HepG2 (cell line): ENCODE measurements at regions not wholly inside any gene's neighbourhood (a gene's known extent, or its start where the extent isn't known, plus 50 kb on each side); places are given as distances from the start of the nearest gene placed in this dataset.

Source experiments
- CBX2 ChIP-seq, 2 experiments: fragments of 200-600 bp in 1 of 2; sonication (generic); formaldehyde crosslinking in 1 of 2; IDR thresholded peaks; 2 replicates each; pipeline versions ENCODE4 v1.7.0 to v1.8.1; 2018 to 2022; ENCODE audit warnings: low read depth in 2 of 2, low read length in 1 of 2, mild to moderate bottlenecking in 1 of 2, missing genetic modification reagents in 1 of 2
- GABPA ChIP-seq, 2 experiments: IDR thresholded peaks; 2 replicates each; pipeline ENCODE4 v1.6.1; 2011 to 2016; ENCODE audit warnings: low read depth in 2 of 2, low read length in 1 of 2, missing biosample characterization in 1 of 2, missing genetic modification characterization in 1 of 2
- GATAD1 ChIP-seq: IDR thresholded peaks from 2 replicates; pipeline ENCODE4 v1.6.1; 2016; ENCODE audit warnings: missing genetic modification reagents, missing compliant biosample characterization
- HDAC1 ChIP-seq: sonication (generic); formaldehyde crosslinking; IDR thresholded peaks from 2 replicates; pipeline ENCODE4 v1.5.1; 2020; ENCODE audit warnings: mild to moderate bottlenecking, missing genetic modification reagents
- HMG20B ChIP-seq: conservative IDR thresholded peaks from 2 replicates; pipeline ENCODE4 v1.6.1; 2016; ENCODE audit warnings: missing genetic modification reagents, missing compliant biosample characterization
- HNF4G ChIP-seq, 2 experiments: sonication (generic) in 1 of 2; formaldehyde crosslinking in 1 of 2; IDR thresholded peaks; 2 replicates each; pipeline versions ENCODE4 v1.4.0 to v1.6.1; 2011 to 2020; ENCODE audit warnings: borderline replicate concordance in 2 of 2, low read depth in 2 of 2, mild to moderate bottlenecking in 2 of 2, low read length in 1 of 2, missing genetic modification reagents in 1 of 2, moderate library complexity in 1 of 2
- HOXD1 ChIP-seq: sonication (generic); formaldehyde crosslinking; IDR thresholded peaks from 2 replicates; pipeline ENCODE4 v1.5.0; 2020; ENCODE audit warnings: missing genetic modification reagents
- IKZF4 ChIP-seq: sonication (generic); formaldehyde crosslinking; IDR thresholded peaks from 2 replicates; pipeline ENCODE4 v1.5.1; 2020; ENCODE audit warnings: borderline replicate concordance, mild to moderate bottlenecking, low read depth, missing genetic modification reagents; ENCODE audit errors: not compliant biosample characterization
- JDP2 ChIP-seq: sonication (generic); formaldehyde crosslinking; IDR thresholded peaks from 2 replicates; pipeline ENCODE4 v1.8.1; 2022; ENCODE audit warnings: missing genetic modification reagents, borderline replicate concordance
- KDM3A ChIP-seq: IDR thresholded peaks from 2 replicates; pipeline ENCODE4 v1.6.1; 2018; ENCODE audit warnings: low read depth, missing compliant biosample characterization
- NCOA2 ChIP-seq: sonication (generic); formaldehyde crosslinking; IDR thresholded peaks from 2 replicates; pipeline ENCODE4 v1.8.0; 2022; ENCODE audit warnings: inconsistent platforms
- NR1H2 ChIP-seq: sonication (generic); formaldehyde crosslinking; IDR thresholded peaks from 2 replicates; pipeline ENCODE4 v1.8.1; 2022; ENCODE audit warnings: low read depth, missing genetic modification reagents, borderline replicate concordance
- PAXIP1 ChIP-seq: sonication (generic); formaldehyde crosslinking; conservative IDR thresholded peaks from 2 replicates; pipeline ENCODE4 v1.4.0; 2020; ENCODE audit warnings: mild to moderate bottlenecking, missing genetic modification reagents, moderate library complexity
- PBX3 ChIP-seq: sonication (generic); formaldehyde crosslinking; IDR thresholded peaks from 2 replicates; pipeline ENCODE4 v1.8.1; 2023; ENCODE audit warnings: missing genetic modification reagents, inconsistent platforms, borderline replicate concordance
- RAD21 ChIP-seq: fragments of 450-650 bp; formaldehyde crosslinking; IDR thresholded peaks from 2 replicates; pipeline ENCODE4 v1.5.0; 2020; ENCODE audit warnings: mild to moderate bottlenecking
- TP53 ChIP-seq: sonication (generic); formaldehyde crosslinking; conservative IDR thresholded peaks from 2 replicates; pipeline ENCODE4 v1.4.0; 2020; ENCODE audit warnings: missing genetic modification reagents
- ZBTB7B ChIP-seq: sonication (generic); formaldehyde crosslinking; IDR thresholded peaks from 2 replicates; pipeline ENCODE4 v1.4.0; 2020; ENCODE audit warnings: missing genetic modification reagents
- ZMAT5 ChIP-seq: sonication (generic); formaldehyde crosslinking; IDR thresholded peaks from 2 replicates; pipeline ENCODE4 v1.5.0; 2020; ENCODE audit warnings: mild to moderate bottlenecking, low read depth, missing genetic modification reagents, borderline replicate concordance
- ZMYM3 ChIP-seq: sonication (generic); formaldehyde crosslinking; IDR thresholded peaks from 2 replicates; pipeline ENCODE4 v1.5.1; 2020; ENCODE audit warnings: mild to moderate bottlenecking, missing genetic modification reagents
- ZNF205 ChIP-seq: IDR thresholded peaks from 2 replicates; pipeline ENCODE4 v1.6.1; 2018; ENCODE audit warnings: missing biosample characterization, missing genetic modification reagents
- ZNF260 ChIP-seq: sonication (generic); formaldehyde crosslinking; IDR thresholded peaks from 2 replicates; pipeline ENCODE4 v1.4.0; 2020; ENCODE audit warnings: missing genetic modification reagents, low read depth, mild to moderate bottlenecking, borderline replicate concordance
- ZNF264 ChIP-seq: sonication (generic); formaldehyde crosslinking; IDR thresholded peaks from 2 replicates; pipeline ENCODE4 v1.4.0; 2020; ENCODE audit warnings: missing genetic modification reagents
- ZNF317 ChIP-seq: sonication (generic); formaldehyde crosslinking; IDR thresholded peaks from 2 replicates; pipeline ENCODE4 v1.5.0; 2020; ENCODE audit warnings: mild to moderate bottlenecking, missing genetic modification reagents
- ZNF431 ChIP-seq: sonication (generic); formaldehyde crosslinking; IDR thresholded peaks from 2 replicates; pipeline ENCODE4 v1.9.0; 2022; ENCODE audit warnings: missing genetic modification reagents, low read depth, mild to moderate bottlenecking, borderline replicate concordance
- ZNF547 ChIP-seq: sonication (generic); formaldehyde crosslinking; IDR thresholded peaks from 2 replicates; pipeline ENCODE4 v1.5.1; 2020; ENCODE audit warnings: mild to moderate bottlenecking, missing genetic modification reagents
- ZSCAN12 ChIP-seq: sonication (generic); formaldehyde crosslinking; IDR thresholded peaks from 2 replicates; pipeline ENCODE4 v1.9.0; 2021; ENCODE audit warnings: mild to moderate bottlenecking, missing genetic modification reagents
- ZSCAN29 ChIP-seq: sonication (generic); formaldehyde crosslinking; conservative IDR thresholded peaks from 2 replicates; pipeline ENCODE4 v1.4.0; 2020; ENCODE audit warnings: mild to moderate bottlenecking, missing genetic modification reagents

- TF ChIP-seq HDAC1 (CRISPR knock-in tag) (peak; percentile 79), IKZF4 (CRISPR knock-in tag) (no peak), ZBTB7B (CRISPR knock-in tag) (peak; percentile 78; the same call in 1 of the 2 replicates), ZNF260 (no peak), NR1H2 (CRISPR knock-in tag) (no peak), NCOA2 (CRISPR knock-in tag) (peak; percentile 85), ZNF264 (CRISPR knock-in tag) (peak; percentile 51; the same call in 1 of the 2 replicates), HNF4G (IDR thresholded peaks at IDR 0.05; ENCODE audit: borderline replicate concordance, low read depth, low read length) (0 out of 2 replicates have a peak, but pooled peaks have one; percentile 40), HNF4G (CRISPR knock-in tag; IDR thresholded peaks at IDR 0.05; ENCODE audit: borderline replicate concordance, low read depth) (no peak), ZNF547 (CRISPR knock-in tag) (no peak), PAXIP1 (CRISPR knock-in tag) (peak; percentile 84), ZMAT5 (CRISPR knock-in tag) (no peak), CBX2 (IDR thresholded peaks at IDR 0.05; ENCODE audit: low read depth, low read length) (no peak), CBX2 (CRISPR knock-in tag; IDR thresholded peaks at IDR 0.05; ENCODE audit: low read depth) (no peak), KDM3A (no peak; the same call in 1 of the 2 replicates), ZMYM3 (CRISPR knock-in tag) (peak; percentile 78), ZNF317 (0 out of 2 replicates have a peak, but pooled peaks have one; percentile 22), ZNF431 (CRISPR knock-in tag) (no peak), TP53 (CRISPR knock-in tag) (no peak), GATAD1 (CRISPR knock-in tag) (peak; percentile 72), RAD21 (0 out of 2 replicates have a peak, but pooled peaks have one; percentile 12), ZSCAN12 (CRISPR knock-in tag) (no peak), JDP2 (CRISPR knock-in tag) (no peak), PBX3 (CRISPR knock-in tag) (no peak), HOXD1 (no peak), ZNF205 (CRISPR knock-in tag) (no peak), GABPA (IDR thresholded peaks at IDR 0.05; ENCODE audit: low read depth, low read length) (no peak), GABPA (CRISPR knock-in tag; IDR thresholded peaks at IDR 0.05; ENCODE audit: low read depth) (peak; percentile 37; the same call in 1 of the 2 replicates), HMG20B (CRISPR knock-in tag) (peak; percentile 87), ZSCAN29 (no peak)
Observed at GRCh38 chr4:123479944-123480343, 83.3 kb downstream of the SPRY1 start (continued).
